ENCODE measurements at regions not wholly inside any gene's neighbourhood (a gene's known extent, or its start where the extent isn't known, plus 50 kb on each side); places are given as distances from the start of the nearest gene placed in this dataset.

DNA sequence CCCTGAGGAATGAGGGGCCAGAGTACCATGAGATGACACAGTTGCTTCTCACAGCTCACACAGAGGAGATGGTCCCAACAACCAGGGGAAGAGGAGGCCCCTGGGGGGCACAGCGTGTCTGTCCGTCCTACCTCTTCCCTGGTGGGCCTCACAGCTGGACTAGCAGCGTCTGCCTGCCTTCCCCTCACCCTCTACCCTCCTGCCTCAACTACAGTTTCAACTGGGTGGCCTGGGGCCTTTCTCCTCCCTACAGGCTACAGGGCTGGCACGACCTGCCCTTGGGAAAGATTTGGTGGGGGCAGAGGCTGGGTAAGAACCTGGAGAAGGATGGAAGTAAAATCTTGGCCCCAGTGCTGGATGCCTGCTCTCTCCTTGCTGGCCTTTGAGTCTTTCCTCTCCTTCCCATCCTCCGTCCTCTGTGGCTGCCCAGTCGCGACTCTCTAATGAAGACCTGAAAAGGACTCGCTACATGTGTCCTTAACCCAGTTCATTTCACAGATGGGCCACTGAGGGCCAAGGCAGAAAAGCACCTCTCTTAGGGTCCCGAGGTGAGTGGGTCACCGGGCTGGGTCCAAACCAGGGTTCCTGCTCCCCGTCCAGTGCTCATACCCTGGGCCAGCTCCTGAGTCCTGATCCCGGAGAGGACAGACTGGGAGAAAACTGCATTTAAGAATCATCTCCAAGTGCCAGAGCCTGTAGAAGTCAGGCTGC, 232.5 kb downstream of the BCL11B start:
- no peak for DNase-seq

- no peak for DNase-seq
Observed at GRCh38 chr14:99040052-99040451, 231.9 kb downstream of the BCL11B start.

- no peak for DNase-seq
Observed at GRCh38 chr14:99040711-99041110, 231.3 kb downstream of the BCL11B start.

DNA sequence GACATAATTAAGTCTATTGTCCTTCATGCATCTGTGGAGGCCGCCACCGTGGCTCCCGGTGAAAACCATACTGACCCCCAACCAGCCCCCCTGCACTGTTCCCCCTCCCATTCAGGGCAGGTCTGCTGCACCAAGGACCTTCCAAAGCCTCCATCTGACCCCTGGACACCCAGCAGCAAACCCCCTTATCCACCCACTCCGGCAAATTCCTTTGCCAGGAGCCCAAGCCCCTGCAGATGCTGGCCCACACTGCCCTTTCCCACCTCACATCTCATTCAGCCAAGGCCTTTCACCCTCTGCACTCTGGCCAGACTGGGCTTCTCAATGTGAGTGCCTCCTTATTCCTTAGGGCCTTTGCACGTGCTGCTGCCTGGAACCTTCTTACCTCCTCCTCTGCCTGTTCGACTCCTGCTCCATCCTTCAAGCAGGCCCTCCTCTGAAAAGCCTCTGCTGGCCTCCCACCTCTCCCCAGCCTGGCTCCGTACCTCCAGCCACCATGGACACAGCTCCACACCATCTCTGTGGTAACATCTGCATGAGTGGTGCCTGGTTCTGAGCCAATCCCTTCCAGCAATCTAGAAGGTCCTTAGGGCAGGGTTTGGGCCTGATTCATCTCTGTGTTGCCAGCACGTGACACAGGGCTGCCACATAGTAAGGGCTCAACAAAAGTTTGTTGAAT, 230.7 kb downstream of the BCL11B start:
- no peak for DNase-seq

- no peak for DNase-seq
Observed at GRCh38 chr14:99041820-99042174, 230.2 kb downstream of the BCL11B start.

DNA sequence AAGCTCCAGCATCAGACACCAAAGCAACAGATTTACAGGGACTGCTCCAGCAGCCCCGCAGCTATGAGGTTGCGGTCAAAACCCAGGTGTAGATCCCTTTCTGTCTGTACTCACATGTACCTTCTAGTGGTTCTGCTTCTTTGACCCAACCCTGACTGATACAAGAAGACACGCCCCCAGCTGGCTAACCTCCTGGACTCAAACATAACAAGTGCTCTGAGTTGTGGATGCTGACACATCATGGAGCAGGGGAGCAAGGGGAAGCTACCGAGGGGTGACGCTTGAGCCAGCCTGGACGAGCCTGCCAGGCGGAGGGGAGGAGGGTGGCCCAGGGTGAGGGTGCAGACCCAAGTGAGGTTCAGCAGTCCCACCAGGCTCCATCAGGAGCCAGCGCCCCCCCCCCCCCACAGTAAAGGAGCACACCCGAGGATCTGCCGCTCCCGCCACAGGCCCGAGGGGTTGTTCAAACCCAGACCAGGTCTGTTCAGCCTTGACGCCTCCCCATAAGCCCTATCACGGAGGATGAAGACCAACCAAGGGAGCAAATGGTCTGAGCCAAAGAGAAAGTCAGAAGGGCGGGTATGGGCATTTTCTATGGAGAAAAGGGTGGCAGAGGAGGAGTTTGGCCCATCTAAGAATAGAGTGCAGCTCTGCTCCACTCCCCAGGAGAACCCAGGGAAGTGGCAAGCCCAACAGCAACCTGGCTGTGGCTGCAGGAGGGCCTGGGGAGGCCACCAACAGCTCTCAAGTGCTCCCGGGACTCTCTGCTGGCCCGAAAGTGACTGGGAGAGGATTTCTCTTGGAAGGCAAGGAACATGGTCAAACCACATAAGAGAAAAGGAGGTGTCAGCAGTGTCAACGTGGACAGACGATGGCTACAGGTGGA, 229.4 kb downstream of the BCL11B start:
- no peak for DNase-seq

- DNase-seq = no peak
Observed at GRCh38 chr14:99043267-99043615, 228.8 kb downstream of the BCL11B start.

GRCh38 chr14:99043756-99044155, 228.2 kb downstream of the BCL11B start:
- DNase-seq = no peak

- no peak for DNase-seq
Observed at GRCh38 chr14:99047441-99048031, 224.5 kb downstream of the BCL11B start.

- no peak for DNase-seq
Observed at GRCh38 chr14:99050309-99050708, 221.7 kb downstream of the BCL11B start.

- DNase-seq = no peak
Observed at GRCh38 chr14:99052467-99052866, 219.5 kb downstream of the BCL11B start.

DNA sequence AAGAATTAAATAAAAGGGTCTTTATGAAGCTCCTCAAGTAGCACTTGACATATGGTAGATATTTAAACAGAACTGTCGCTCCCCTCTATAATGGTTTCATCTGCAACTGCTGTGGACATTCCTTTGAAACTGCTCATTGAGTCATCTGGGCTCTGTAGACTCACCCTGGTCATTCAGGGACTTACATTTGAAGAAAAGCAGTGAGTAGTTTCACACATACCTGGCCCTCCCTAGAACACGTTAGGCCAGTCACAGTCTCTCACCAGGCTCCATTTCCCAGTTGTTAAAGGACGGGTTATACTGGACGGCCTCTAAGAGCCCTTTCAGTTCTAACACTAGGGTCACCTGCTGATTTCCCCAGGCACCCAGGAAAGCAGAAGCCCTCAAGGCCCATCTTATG, 217.0 kb downstream of the BCL11B start:
- no peak for DNase-seq

DNA sequence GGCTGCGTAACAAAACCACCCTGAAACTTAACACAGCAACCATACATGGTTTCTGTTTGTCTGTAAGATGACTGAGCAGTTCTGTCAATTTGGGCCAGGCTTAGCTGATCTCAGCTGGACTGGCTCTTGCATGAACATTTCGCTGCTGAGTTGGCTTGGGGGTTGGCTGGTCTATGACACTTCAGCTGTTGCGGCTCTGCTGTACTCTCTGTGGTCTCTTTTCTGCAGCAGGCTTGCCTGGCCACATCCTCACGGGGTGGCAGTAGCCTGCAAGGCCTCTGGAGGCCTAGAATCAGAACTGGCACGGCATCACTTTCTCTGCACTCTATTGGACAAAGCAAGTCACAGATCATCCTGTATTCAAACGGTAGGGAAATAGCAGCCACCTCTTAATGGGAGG, 216.2 kb downstream of the BCL11B start:
- peak in 1 of 4 experiments; percentile 3 for DNase-seq

- no peak for DNase-seq
Observed at GRCh38 chr14:99057576-99058083, 214.4 kb downstream of the BCL11B start.

DNA sequence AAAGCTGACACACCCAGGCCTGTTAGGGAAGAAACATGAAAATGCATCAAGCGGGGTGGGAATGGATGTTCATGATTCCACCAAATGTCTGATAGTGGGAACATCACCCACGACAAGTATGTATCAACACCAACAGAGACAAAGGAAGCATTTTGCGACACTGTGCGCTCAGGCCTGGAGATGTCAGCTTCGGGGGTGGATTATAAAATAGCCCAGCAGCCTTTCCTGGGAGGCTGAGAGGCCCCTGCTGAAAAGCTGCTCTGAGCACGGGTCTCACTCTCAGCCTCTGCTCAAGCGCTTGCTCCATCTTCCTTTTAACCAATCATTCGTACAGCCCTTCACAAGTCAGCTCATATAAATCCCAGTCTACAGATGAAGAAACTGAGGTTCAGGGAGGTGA, 213.5 kb downstream of the BCL11B start:
- DNase-seq = no peak

DNA sequence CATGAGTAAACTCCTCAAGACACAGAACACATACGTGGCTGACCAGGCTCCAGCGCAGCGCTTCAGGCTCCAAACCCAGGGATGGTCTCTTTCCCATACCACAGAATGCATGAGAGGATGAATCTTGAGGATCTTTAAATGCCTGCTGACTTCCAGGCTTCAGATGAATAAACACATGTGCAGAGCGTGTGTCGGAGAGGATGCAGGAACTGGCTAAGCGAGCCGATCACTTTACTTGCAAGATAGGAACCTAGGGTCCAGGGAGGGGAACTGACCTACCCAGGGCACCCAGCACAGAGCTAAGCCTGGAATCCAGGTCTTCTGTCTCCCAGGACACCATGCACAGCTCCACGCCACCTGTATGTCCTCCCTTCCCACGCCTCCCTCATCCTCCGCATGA, 209.8 kb downstream of the BCL11B start:
- no peak for DNase-seq

GRCh38 chr14:99062772-99063418, 209.1 kb downstream of the BCL11B start:
- DNase-seq = no peak

GRCh38 chr14:99063620-99064225, 208.3 kb downstream of the BCL11B start:
- no peak for DNase-seq

- no peak for DNase-seq
Observed at GRCh38 chr14:99064262-99064954, 207.6 kb downstream of the BCL11B start.

GRCh38 chr14:99065551-99065950, 206.4 kb downstream of the BCL11B start:
- DNase-seq = no peak

DNA sequence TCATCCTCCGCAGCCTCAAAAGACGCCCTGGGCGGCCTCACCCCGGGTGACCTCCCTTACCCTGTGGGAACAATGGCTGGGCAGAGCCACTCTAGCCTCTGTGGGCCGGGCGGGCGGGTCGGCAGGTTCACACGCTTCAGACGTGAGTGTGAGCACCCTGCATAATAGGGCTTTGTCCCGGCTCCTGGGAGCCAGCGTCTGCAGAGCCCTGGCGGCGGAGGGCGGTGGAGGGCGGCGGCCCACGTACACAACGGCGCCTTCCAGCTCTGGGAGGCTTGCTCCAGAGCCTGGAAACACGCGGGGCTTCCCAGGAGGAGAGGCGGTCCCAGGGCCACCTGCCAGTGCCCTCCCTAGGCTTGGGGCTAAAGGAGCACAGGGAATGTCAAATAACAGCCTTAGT, 205.6 kb downstream of the BCL11B start:
- no peak for DNase-seq
